ENCODE measurements at regions not wholly inside any gene's neighbourhood (a gene's known extent, or its start where the extent isn't known, plus 50 kb on each side); places are given as distances from the start of the nearest gene placed in this dataset.
A peak's percentile ranks its signal among the peaks of the same experiment; 100 is the strongest.
"Not testable (repeated sequence)": the region's sequence is repeated elsewhere in the genome, so short reads cannot be mapped to it uniquely, and the experiment has no call there.

GRCh38 chr2:91559269-91559668 is 2867.8 kb downstream of the RPIA start:
- ATAC-seq (replicated peaks in 6 of 8); H3K4me1 ChIP-seq (replicated peaks in 1 of 2); in situ Hi-C loops (cut with MboI; ENCODE audit: low pct_unique_long_range_greater_than_20kb in 2 of 9, low sequenced_read_pairs in 9 of 9, unreplicated experiment in 9 of 9); H3K27ac ChIP-seq; H3K4me3 ChIP-seq: not testable (repeated sequence)
- no CpG with 5 or more reads among the region's 1 CpG for WGBS, 10 experiments

GRCh38 chr2:91559886-91560614 is 2868.6 kb downstream of the RPIA start:
- H3K27ac ChIP-seq; in situ Hi-C loops (cut with MboI; ENCODE audit: low pct_unique_long_range_greater_than_20kb in 2 of 9, low sequenced_read_pairs in 9 of 9, unreplicated experiment in 9 of 9); ATAC-seq (replicated peaks in 6 of 8); H3K4me1 ChIP-seq (replicated peaks in 1 of 2); H3K4me3 ChIP-seq: not testable (repeated sequence)

- not testable (repeated sequence) for H3K27ac ChIP-seq; ATAC-seq (replicated peaks in 6 of 8)
- WGBS, 10 experiments = no CpG with 5 or more reads among the region's 2 CpGs
Measured at GRCh38 chr2:91562184-91562583, 2870.7 kb downstream of the RPIA start.

GRCh38 chr2:91564700-91565099 is 2873.2 kb downstream of the RPIA start:
- H3K4me3 ChIP-seq; in situ Hi-C loops (cut with MboI; ENCODE audit: low pct_unique_long_range_greater_than_20kb in 2 of 9, low sequenced_read_pairs in 9 of 9, unreplicated experiment in 9 of 9); H3K27ac ChIP-seq; H3K4me1 ChIP-seq (replicated peaks in 1 of 2); ATAC-seq (replicated peaks in 6 of 8): not testable (repeated sequence)
- WGBS, 10 experiments = no CpG with 5 or more reads among the region's 3 CpGs

More at GRCh38 chr2:91562184-91562583, 2870.7 kb downstream of the RPIA start:
- H3K4me3 ChIP-seq; in situ Hi-C loops (cut with MboI; ENCODE audit: low pct_unique_long_range_greater_than_20kb in 2 of 9, low sequenced_read_pairs in 9 of 9, unreplicated experiment in 9 of 9); H3K4me1 ChIP-seq (replicated peaks in 1 of 2): not testable (repeated sequence)

- in situ Hi-C loops (cut with MboI; ENCODE audit: low pct_unique_long_range_greater_than_20kb in 2 of 9, low sequenced_read_pairs in 9 of 9, unreplicated experiment in 9 of 9); H3K27ac ChIP-seq; H3K4me1 ChIP-seq (replicated peaks in 1 of 2); ATAC-seq (replicated peaks in 6 of 8); H3K4me3 ChIP-seq: not testable (repeated sequence)
- no CpG with 5 or more reads among the region's 7 CpGs for WGBS, 10 experiments
Measured at GRCh38 chr2:91565689-91566430, 2874.4 kb downstream of the RPIA start.

GRCh38 chr2:91566611-91567010 is 2875.1 kb downstream of the RPIA start:
- ATAC-seq (replicated peaks in 6 of 8); H3K4me1 ChIP-seq (replicated peaks in 1 of 2); H3K4me3 ChIP-seq; H3K27ac ChIP-seq; in situ Hi-C loops (cut with MboI; ENCODE audit: low pct_unique_long_range_greater_than_20kb in 2 of 9, low sequenced_read_pairs in 9 of 9, unreplicated experiment in 9 of 9): not testable (repeated sequence)
- no CpG with 5 or more reads among the region's 8 CpGs for WGBS, 10 experiments

GRCh38 chr2:91567546-91568335 is 2876.3 kb downstream of the RPIA start:
- in situ Hi-C loops (cut with MboI; ENCODE audit: low pct_unique_long_range_greater_than_20kb in 2 of 9, low sequenced_read_pairs in 9 of 9, unreplicated experiment in 9 of 9); ATAC-seq (replicated peaks in 6 of 8): not testable (repeated sequence)
- no CpG with 5 or more reads among the region's 18 CpGs for WGBS, 10 experiments

GRCh38 chr2:91568391-91569338 is 2877.2 kb downstream of the RPIA start:
- H3K27ac ChIP-seq; in situ Hi-C loops (cut with MboI; ENCODE audit: low pct_unique_long_range_greater_than_20kb in 2 of 9, low sequenced_read_pairs in 9 of 9, unreplicated experiment in 9 of 9); ATAC-seq (replicated peaks in 6 of 8); H3K4me1 ChIP-seq (replicated peaks in 1 of 2): not testable (repeated sequence)
- no CpG with 5 or more reads among the region's 25 CpGs for WGBS, 10 experiments
- peak overlapping the region in 2 of 5 donors; percentile 21 to 26 for H3K4me3 ChIP-seq

More at GRCh38 chr2:91567546-91568335, 2876.3 kb downstream of the RPIA start:
- not testable (repeated sequence) for H3K4me3 ChIP-seq; H3K27ac ChIP-seq; H3K4me1 ChIP-seq (replicated peaks in 1 of 2)

- peak in 6 of 8 experiments; percentile 65 to 92 (median 90) for ATAC-seq (replicated peaks in 6 of 8)
- WGBS, 10 experiments = 54% methylated on average over 16 of the region's 78 CpGs; no CpG with 5 or more reads in 9 of the 10 experiments
- Histone ChIP-seq H3K4me3 (peak overlapping the region; percentile 37 to 94 (median 56)), H3K27ac (peak overlapping the region in 1 of 2 donors; percentile 50)
- in situ Hi-C loops (cut with MboI; ENCODE audit: low pct_unique_long_range_greater_than_20kb in 2 of 9, low sequenced_read_pairs in 9 of 9, unreplicated experiment in 9 of 9); H3K4me1 ChIP-seq (replicated peaks in 1 of 2): not testable (repeated sequence)
Measured at GRCh38 chr2:91571239-91571923, 2879.9 kb downstream of the RPIA start.

- ATAC-seq (replicated peaks in 6 of 8); H3K27ac ChIP-seq; H3K4me3 ChIP-seq; H3K4me1 ChIP-seq (replicated peaks in 1 of 2); in situ Hi-C loops (cut with MboI; ENCODE audit: low pct_unique_long_range_greater_than_20kb in 2 of 9, low sequenced_read_pairs in 9 of 9, unreplicated experiment in 9 of 9): not testable (repeated sequence)
- 60 to 100% (median 77%) methylated on average over 2 to 4 of the region's 4 CpGs; no CpG with 5 or more reads in 5 of the 10 experiments for WGBS, 10 experiments
Measured at GRCh38 chr2:91573018-91573417, 2881.5 kb downstream of the RPIA start.

GRCh38 chr2:91573755-91574154 is 2882.3 kb downstream of the RPIA start:
- H3K4me1 ChIP-seq (replicated peaks in 1 of 2); H3K27ac ChIP-seq; H3K4me3 ChIP-seq; in situ Hi-C loops (cut with MboI; ENCODE audit: low pct_unique_long_range_greater_than_20kb in 2 of 9, low sequenced_read_pairs in 9 of 9, unreplicated experiment in 9 of 9); ATAC-seq (replicated peaks in 6 of 8): not testable (repeated sequence)
- no CpG with 5 or more reads among the region's 4 CpGs for WGBS, 10 experiments

GRCh38 chr2:91574255-91574654 is 2882.8 kb downstream of the RPIA start:
- H3K4me1 ChIP-seq (replicated peaks in 1 of 2); H3K4me3 ChIP-seq; H3K27ac ChIP-seq; in situ Hi-C loops (cut with MboI; ENCODE audit: low pct_unique_long_range_greater_than_20kb in 2 of 9, low sequenced_read_pairs in 9 of 9, unreplicated experiment in 9 of 9); ATAC-seq (replicated peaks in 6 of 8): not testable (repeated sequence)
- no CpG with 5 or more reads among the region's 8 CpGs for WGBS, 10 experiments
